ENCODE measurements at regions not wholly inside any gene's neighbourhood (a gene's known extent, or its start where the extent isn't known, plus 50 kb on each side); places are given as distances from the start of the nearest gene placed in this dataset.
A peak's percentile ranks its signal among the peaks of the same experiment; 100 is the strongest.

DNA sequence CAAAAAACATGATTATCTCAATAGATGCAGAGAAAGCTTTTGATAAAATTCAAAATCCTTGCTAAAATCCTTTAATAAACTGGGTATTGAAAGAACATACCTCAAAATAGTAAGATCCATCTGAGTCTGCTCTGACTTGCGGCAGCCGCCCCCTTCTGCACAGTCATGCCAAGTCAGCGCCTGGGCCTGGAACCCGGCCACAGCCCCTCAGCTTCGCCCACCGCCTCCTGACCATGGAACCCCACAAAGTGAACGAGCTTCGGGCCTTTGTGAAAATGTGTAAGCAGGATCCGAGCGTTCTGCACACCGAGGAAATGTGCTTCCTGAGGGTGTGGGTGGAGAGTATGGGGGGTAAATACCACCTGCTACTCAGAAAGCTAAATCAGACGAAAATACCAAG, 270.9 kb upstream of the TFPI start:
- no peaks in the 10 kb centered on the region for H3K27me3 ChIP-seq
- peaks cover 0 to 12% (median 0%) of the 10 kb centered on the region in 4 donors for H3K9me3 ChIP-seq
- DNase-seq = no peak
- intact Hi-C loops (cut with DNase I; ENCODE audit: low total_unique reads) = no loop called here
- 93 to 96% (median 95%) methylated on average over 12 of the region's 12 CpGs for WGBS, 5 donors
- TF ChIP-seq, protein P1, sequence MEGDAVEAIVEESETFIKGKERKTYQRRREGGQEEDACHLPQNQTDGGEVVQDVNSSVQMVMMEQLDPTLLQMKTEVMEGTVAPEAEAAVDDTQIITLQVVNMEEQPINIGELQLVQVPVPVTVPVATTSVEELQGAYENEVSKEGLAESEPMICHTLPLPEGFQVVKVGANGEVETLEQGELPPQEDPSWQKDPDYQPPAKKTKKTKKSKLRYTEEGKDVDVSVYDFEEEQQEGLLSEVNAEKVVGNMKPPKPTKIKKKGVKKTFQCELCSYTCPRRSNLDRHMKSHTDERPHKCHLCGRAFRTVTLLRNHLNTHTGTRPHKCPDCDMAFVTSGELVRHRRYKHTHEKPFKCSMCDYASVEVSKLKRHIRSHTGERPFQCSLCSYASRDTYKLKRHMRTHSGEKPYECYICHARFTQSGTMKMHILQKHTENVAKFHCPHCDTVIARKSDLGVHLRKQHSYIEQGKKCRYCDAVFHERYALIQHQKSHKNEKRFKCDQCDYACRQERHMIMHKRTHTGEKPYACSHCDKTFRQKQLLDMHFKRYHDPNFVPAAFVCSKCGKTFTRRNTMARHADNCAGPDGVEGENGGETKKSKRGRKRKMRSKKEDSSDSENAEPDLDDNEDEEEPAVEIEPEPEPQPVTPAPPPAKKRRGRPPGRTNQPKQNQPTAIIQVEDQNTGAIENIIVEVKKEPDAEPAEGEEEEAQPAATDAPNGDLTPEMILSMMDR (IDR thresholded peaks at IDR 0.05) = no peak
- TF ChIP-seq POLR2AphosphoS5 (IDR thresholded peaks at IDR 0.05) (no peak), EP300 (IDR thresholded peaks at IDR 0.05) (no peak), POLR2A (IDR thresholded peaks at IDR 0.05) (no peak)
- no peak overlapping the region for H3K27ac ChIP-seq
- H3K4me3 ChIP-seq = no peak overlapping the region
- no peaks in the 10 kb centered on the region for H3K4me1 ChIP-seq
- no peaks in the 10 kb centered on the region for H3K36me3 ChIP-seq

DNA sequence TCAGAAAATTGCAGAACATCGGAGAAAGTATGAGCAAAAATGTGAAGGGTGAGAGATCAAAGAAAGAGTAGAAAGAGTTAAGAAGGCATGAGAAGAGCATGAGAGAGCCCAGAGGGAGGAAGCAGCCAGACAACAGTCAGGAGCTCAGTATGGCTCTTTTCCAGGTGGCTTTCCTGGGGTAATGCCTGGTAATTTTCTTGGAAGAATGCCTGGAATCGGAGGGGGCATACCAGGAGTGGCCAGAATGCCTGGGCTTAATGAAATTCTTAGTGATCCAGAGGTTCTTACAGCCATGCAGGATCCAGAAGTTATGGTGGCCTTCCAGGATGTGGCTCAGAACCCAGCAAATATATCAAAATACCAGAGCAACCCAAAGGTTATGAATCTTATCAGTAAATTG, 271.8 kb upstream of the TFPI start:
- intact Hi-C loops (cut with DNase I; ENCODE audit: low total_unique reads) = no loop called here
- TF ChIP-seq EP300 (IDR thresholded peaks at IDR 0.05) (no peak), POLR2AphosphoS5 (IDR thresholded peaks at IDR 0.05) (no peak)
- TF ChIP-seq, protein P1 (IDR thresholded peaks at IDR 0.05) = no peak
- WGBS, 5 donors = 47 to 57% (median 52%) methylated on average over 2 of the region's 2 CpGs

DNA sequence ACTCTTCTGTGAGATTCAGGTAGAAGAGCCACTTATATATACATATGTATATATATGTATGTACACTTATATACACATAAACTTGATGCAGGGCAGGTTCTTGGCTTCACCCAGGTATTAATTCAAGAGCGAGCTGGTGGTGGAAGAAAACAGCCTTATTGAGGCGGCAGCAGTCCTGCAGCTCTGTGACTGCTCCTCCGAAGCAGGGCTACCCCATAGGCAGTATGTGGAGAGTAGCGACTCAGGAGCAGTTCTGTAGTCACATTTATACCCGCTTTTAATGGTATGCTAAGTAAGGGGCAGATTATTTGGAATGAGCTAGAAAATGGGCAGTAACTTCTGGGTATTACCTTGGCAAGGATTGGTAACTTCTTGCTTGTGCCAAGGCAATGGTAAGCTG, 280.6 kb upstream of the TFPI start:
- TF ChIP-seq POLR2A (IDR thresholded peaks at IDR 0.05) (no peak), POLR2AphosphoS5 (IDR thresholded peaks at IDR 0.05) (no peak), EP300 (IDR thresholded peaks at IDR 0.05) (no peak)
- TF ChIP-seq, protein P1 (IDR thresholded peaks at IDR 0.05) = no peak
- no peak overlapping the region for H3K27ac ChIP-seq
- no peaks in the 10 kb centered on the region for H3K27me3 ChIP-seq
- no peak overlapping the region for H3K4me3 ChIP-seq
- WGBS, 5 donors = 93 to 99% (median 95%) methylated on average over 5 of the region's 5 CpGs
- no peaks in the 10 kb centered on the region for H3K9me3 ChIP-seq
- intact Hi-C loops (cut with DNase I; ENCODE audit: low total_unique reads) = no loop called here
- peaks cover 0 to 6% (median 0%) of the 10 kb centered on the region in 4 donors for H3K4me1 ChIP-seq
- no peaks in the 10 kb centered on the region for H3K36me3 ChIP-seq
- DNase-seq = no peak

More for the DNA sequence above, 271.8 kb upstream of the TFPI start:
- peak overlapping the region in 2 of 5 donors; percentile 36 to 38 for H3K27ac ChIP-seq
- H3K27me3 ChIP-seq = no peaks in the 10 kb centered on the region
- H3K9me3 ChIP-seq = peaks cover 0 to 12% (median 0%) of the 10 kb centered on the region in 4 donors
- no peak for DNase-seq
- no peak overlapping the region for H3K4me3 ChIP-seq
- H3K36me3 ChIP-seq = no peaks in the 10 kb centered on the region
- no peaks in the 10 kb centered on the region for H3K4me1 ChIP-seq

DNA sequence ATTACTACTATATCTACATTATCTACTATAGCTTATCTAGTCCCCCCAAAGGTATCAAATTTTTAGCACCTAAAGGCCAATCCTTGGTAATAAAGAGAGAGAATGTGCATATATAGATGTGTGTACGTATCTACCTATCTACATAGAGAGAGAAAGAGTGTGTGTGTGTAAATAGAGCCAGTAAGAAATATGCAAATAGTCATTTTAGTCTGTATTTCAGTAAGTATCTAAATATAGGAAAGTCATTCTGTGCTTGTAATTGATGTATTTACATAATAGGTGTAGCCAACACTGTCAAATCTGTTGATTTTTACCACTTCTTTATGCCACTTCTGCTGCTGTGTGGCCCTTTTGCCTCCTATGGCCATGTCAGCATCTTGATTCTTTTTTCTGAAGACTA, 284.5 kb upstream of the TFPI start:
- no peak for DNase-seq
- Histone ChIP-seq H3K27me3 (no peaks in the 10 kb centered on the region), H3K4me1 (peaks cover 0 to 6% (median 3%) of the 10 kb centered on the region in 4 donors), H3K4me3 (no peak overlapping the region), H3K9me3 (no peaks in the 10 kb centered on the region), H3K36me3 (no peaks in the 10 kb centered on the region), H3K27ac (no peak overlapping the region)
- intact Hi-C loops (cut with DNase I; ENCODE audit: low total_unique reads) = no loop called here
- TF ChIP-seq POLR2AphosphoS5 (IDR thresholded peaks at IDR 0.05) = no peak
- TF ChIP-seq, protein P1 (IDR thresholded peaks at IDR 0.05) = no peak
- TF ChIP-seq EP300 (IDR thresholded peaks at IDR 0.05) = no peak
- no peak for TF ChIP-seq POLR2A (IDR thresholded peaks at IDR 0.05)
- 41 to 67% (median 61%) methylated on average over 1 of the region's 1 CpG for WGBS, 5 donors

All from stomach (tissue), 8 donors.